Choroid plexus epithelial cell (primary cell): ENCODE measurements at regions not wholly inside any gene's neighbourhood (a gene's known extent, or its start where the extent isn't known, plus 50 kb on each side); places are given as distances from the start of the nearest gene placed in this dataset.
"Not testable (repeated sequence)": the region's sequence is repeated elsewhere in the genome, so short reads cannot be mapped to it uniquely, and the experiment has no call there.

Experiments used
- DNase-seq: peaks from one replicate; pipeline ENCODE4 v3.0.0-alpha.2; 2010; ENCODE audit warnings: low read depth
- H3K4me3 ChIP-seq: 2 replicates; pipeline ENCODE4 v1.5.1; 2011; ENCODE audit warnings: low read depth, mild to moderate bottlenecking, control low read depth, low read length, moderate library complexity
- TF ChIP-seq, protein P1 (sequence below): conservative IDR thresholded peaks from 2 replicates; pipeline ENCODE4 v1.5.1; 2011; ENCODE audit warnings: low read depth, mild to moderate bottlenecking, control low read depth, inconsistent platforms, low read length, moderate library complexity

DNA sequence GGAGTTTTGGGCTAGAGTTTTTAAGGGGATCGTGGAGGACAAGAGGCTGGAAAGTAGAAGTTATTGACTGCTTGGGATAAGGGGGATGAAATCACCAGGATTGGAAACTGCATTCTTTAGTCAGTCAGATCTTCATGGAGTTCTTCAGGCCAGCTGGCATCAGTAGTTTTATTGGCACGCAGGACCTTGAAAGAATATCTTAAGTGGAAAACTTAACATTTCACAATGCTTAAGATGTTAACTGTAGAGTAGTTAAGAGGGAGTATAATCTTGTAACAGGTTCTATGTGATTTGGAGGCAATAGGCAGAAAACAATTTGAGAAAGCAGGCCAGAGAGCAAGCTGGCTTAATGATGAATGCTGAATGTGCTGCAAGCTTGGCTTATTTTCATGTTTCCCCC, 300.4 kb upstream of the KCNH7 start:
- H3K4me3 ChIP-seq = no peak overlapping the region
- TF ChIP-seq, protein P1, sequence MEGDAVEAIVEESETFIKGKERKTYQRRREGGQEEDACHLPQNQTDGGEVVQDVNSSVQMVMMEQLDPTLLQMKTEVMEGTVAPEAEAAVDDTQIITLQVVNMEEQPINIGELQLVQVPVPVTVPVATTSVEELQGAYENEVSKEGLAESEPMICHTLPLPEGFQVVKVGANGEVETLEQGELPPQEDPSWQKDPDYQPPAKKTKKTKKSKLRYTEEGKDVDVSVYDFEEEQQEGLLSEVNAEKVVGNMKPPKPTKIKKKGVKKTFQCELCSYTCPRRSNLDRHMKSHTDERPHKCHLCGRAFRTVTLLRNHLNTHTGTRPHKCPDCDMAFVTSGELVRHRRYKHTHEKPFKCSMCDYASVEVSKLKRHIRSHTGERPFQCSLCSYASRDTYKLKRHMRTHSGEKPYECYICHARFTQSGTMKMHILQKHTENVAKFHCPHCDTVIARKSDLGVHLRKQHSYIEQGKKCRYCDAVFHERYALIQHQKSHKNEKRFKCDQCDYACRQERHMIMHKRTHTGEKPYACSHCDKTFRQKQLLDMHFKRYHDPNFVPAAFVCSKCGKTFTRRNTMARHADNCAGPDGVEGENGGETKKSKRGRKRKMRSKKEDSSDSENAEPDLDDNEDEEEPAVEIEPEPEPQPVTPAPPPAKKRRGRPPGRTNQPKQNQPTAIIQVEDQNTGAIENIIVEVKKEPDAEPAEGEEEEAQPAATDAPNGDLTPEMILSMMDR = no peak
- no peak for DNase-seq

GRCh38 chr2:163135256-163135655, 296.7 kb upstream of the KCNH7 start:
- no peak overlapping the region for H3K4me3 ChIP-seq
- TF ChIP-seq, protein P1 = no peak
- no peak for DNase-seq

GRCh38 chr2:163133602-163134001, 295.0 kb upstream of the KCNH7 start:
- TF ChIP-seq, protein P1 = no peak
- H3K4me3 ChIP-seq = no peak overlapping the region
- no peak for DNase-seq

GRCh38 chr2:163132850-163133249, 294.3 kb upstream of the KCNH7 start:
- TF ChIP-seq, protein P1 = peak; percentile 57
- H3K4me3 ChIP-seq = no peak overlapping the region
- peak; percentile 42 for DNase-seq

- H3K4me3 ChIP-seq, DNase-seq: not testable (repeated sequence)
Observed at GRCh38 chr2:163132207-163132606, 293.6 kb upstream of the KCNH7 start.

- no peak overlapping the region for H3K4me3 ChIP-seq
- no peak for DNase-seq
- TF ChIP-seq, protein P1 = no peak
Observed at GRCh38 chr2:163123526-163123925, 285.0 kb upstream of the KCNH7 start.

DNA sequence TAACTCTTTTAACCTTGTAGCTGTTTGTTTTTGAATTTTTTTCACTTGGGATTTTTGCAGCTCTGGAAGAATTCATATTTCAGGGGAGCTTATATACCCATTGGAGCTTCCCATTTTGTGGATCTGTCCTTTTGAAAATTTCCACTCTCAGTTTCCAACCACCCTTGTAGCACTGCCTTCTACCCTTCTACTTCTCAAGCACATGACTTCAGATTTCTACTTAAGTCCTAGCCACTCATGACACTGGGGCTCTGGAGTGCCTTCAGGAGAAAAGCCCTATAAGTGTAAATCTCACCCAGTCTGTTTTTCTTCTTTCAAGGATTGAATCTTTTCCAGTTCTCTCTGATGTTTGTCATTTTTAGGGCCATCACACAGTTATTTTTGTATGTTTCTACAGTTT, 283.7 kb upstream of the KCNH7 start:
- H3K4me3 ChIP-seq = no peak overlapping the region
- TF ChIP-seq, protein P1 = no peak
- no peak for DNase-seq

GRCh38 chr2:163121483-163121882, 282.9 kb upstream of the KCNH7 start:
- no peak for DNase-seq
- H3K4me3 ChIP-seq = no peak overlapping the region
- TF ChIP-seq, protein P1 = no peak
